Non-pigmented ciliary epithelial cell (primary cell): ENCODE measurements at regions not wholly inside any gene's neighbourhood (a gene's known extent, or its start where the extent isn't known, plus 50 kb on each side); places are given as distances from the start of the nearest gene placed in this dataset.

ENCODE experiments used
- DNase-seq: peaks from one replicate; pipeline ENCODE4 v3.0.0-alpha.2; 2010; ENCODE audit warnings: low read depth

DNA sequence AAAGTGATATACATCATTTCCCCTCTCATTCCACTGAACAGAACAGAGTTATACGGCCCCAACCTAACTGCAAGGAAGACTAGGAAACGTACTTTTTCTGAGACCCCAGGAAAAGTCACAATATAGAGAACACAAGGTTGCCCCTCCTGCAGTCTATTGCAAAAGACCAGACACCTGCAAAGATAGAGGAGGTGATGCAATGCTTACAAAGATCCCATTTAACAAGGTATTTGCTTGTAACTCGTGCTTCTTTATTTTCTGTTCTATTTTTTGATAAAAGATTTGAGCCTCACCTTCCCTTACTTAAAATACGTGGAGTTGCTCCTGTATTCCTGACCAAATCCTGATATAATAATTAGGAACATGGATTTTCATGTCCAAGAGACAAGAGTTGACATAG, 793.0 kb upstream of the ID2 start:
- DNase-seq: no peak

- no peak for DNase-seq
These were observed 790.5 kb upstream of the ID2 start for GRCh38 chr2:7891312-7891711.

GRCh38 chr2:7895289-7895688, 786.6 kb upstream of the ID2 start:
- no peak for DNase-seq

DNA sequence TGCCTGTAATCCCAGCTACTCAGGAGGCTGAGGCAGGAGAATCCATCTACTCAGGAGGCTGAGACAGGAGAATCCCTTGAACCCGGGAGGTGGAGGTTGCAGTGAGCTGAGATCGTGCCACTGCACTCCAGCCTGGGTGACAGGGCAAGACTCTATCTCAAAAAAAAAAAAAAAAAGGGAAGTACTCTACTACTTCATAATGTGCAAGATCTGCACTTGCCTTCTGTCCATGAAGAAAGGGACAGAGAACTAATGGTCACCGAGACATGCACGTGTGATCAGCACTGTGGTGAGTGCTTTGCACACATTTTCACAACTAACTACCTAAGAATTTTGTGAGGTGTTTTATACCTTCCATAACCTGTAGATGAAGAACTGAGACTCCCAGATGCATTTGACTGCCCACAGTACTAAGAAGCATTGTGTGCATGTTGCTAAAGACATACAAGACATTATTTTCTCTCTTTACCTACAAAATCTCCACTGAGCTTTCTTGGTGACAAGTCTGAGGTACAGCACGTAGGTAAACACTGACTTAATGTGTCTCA, 784.8 kb upstream of the ID2 start:
- no peak for DNase-seq

GRCh38 chr2:7899241-7899640, 782.6 kb upstream of the ID2 start:
- DNase-seq: no peak

DNA sequence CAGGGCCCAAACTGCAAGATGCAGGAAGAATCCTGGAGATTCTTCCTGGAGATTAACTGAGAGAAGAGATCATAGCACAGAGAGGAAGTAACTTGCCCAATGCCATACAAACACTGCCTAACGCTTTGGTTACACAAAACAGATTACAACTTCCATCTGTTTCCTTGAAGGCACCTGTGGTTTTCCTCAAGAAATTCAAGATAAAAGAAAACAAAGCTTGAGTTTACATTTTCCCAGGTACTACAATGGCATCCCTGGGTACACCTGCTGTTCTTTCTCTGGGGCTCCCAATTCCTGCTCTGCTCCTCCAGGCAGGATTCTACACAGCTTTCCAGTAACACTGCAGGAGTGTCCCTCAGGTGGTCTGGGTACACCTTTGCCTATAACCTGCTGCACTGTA, 781.9 kb upstream of the ID2 start:
- DNase-seq: no peak

GRCh38 chr2:7900593-7900992, 781.3 kb upstream of the ID2 start:
- DNase-seq: no peak

GRCh38 chr2:7902251-7902765, 779.5 kb upstream of the ID2 start:
- no peak for DNase-seq

- no peak for DNase-seq
These were observed 777.5 kb upstream of the ID2 start for GRCh38 chr2:7904319-7904718.

DNA sequence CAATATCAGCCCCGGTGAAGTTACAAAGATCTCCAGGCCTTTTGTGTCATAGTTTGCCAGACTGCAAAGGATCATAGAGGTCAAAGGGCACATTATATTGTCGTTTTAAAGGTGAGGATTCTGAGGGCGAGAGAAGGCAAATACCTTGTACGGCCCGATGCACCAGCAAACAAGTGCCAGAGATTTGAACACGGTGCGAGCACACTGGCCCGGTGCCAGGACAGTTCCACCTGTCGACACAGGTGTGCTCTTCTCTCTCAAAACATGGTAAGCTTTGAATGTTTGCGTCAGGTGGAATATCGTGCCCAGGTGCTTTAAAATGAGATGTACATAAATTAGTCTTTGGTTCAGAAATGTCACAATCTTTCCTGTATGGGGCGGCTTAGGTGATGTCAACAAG, 776.1 kb upstream of the ID2 start:
- DNase-seq: no peak

GRCh38 chr2:7906431-7906830, 775.4 kb upstream of the ID2 start:
- DNase-seq: no peak

DNA sequence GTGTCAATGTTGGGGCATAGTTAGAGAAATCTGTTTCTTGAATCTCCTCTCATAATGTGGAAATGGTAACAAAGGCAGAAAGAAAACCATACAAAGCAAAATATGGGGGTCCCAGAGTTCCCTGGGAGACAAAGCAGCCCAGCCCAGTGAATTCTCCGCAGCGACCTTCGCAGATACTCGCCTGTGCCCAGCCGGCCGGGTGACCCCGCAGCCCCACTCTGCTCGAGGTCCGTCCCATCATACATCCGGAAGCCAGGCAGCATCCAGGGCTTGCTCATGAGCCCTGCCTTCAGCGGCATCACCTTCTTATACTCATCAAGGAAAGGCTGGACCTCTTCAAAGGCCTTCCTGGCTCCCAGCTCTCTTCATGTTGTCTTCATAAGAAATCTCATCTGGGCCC, 774.8 kb upstream of the ID2 start:
- no peak for DNase-seq

GRCh38 chr2:7910752-7911151, 771.1 kb upstream of the ID2 start:
- DNase-seq: no peak

GRCh38 chr2:7911196-7911595, 770.7 kb upstream of the ID2 start:
- DNase-seq: no peak

GRCh38 chr2:7913974-7914373, 767.9 kb upstream of the ID2 start:
- DNase-seq: no peak

GRCh38 chr2:7915302-7916091, 766.4 kb upstream of the ID2 start:
- no peak for DNase-seq

DNA sequence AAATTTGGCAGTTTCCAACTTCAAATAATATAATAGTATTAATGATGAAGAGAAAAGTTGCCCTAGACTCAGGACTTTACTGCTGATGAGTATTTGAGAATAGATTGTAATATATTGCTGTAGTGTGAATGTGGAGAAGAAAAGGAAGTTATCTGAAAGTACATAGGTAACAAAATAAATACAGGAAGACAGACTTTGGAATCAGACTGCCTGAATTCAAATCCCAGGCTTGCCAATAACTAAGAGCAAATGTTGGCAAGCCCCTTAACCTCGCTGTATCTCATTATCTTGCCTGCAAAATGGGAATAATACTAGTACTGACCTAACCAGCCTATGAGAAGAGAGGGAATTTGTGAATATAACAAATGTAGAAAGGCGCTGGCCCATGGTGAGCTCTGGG, 765.2 kb upstream of the ID2 start:
- DNase-seq: no peak

GRCh38 chr2:7919510-7919909, 762.3 kb upstream of the ID2 start:
- no peak for DNase-seq

DNA sequence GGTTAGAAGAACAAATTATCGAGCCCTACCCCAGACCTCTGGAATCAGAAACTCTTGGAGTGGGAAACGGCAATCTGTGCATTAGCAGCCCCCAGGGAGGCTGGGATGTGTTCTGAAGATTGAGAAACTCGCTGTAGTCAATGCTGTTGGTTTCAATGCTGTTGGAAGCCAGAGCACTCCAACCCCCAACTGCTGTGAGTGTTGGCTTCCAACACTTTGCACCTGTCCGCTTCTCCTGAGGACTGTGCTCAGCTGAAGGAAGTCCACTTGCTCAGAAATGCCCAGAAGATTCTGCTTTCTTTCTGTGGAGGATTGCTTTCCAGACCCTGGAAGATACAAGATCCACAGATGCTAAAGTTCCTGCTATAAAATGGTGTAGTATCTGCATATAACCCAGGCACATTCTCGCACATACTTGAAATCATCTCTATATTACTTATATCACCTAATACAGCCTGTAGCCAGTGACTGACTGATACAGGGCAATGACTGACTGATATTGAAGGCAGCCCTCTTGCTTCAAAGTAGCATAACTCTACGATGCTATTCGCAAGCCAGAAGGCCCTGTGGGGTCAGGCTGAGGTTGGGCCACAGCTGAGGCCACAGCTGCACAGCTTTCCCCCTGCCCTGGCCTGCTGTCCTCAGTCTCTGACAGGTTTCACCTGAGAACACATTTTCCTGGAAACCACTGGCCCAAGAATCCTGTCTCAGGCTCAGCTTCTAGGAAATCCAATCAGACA, 757.7 kb upstream of the ID2 start:
- no peak for DNase-seq

DNA sequence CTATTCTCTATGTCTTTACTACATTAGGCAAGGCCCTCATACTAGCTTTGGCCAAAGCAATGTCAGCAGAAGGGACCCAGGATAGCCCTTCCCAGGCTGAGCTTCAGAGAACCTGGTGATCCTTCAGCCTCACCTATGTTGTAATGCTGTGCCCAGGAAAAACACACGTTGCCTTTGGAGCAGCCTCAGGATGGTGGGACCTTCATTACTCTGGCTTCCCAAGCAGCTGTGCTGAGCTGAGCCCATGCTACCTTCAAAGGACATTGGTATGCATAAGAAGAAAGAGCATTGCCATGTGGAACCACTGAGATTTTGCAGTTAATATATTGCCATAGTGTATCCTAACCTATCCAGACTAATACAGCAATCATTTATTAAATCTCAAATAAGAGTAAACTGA, 756.4 kb upstream of the ID2 start:
- no peak for DNase-seq

DNA sequence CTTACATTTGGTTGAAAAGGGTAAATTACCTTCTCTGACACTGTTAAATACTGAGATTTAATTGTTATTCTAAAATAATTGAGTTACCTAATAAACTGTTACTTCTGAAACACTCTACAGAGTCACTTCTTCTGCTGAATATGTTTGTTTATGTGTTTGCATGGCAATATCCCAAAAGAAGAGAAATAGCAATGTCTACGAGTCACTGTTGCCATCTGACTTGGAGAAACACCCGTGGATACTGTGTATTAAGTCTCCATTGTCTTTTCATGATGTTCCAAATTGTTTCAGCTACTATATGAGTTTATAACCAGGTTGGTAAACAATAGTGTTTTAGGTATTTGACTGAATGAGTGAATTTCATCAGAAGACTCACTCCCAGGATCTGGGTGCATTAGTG, 754.2 kb upstream of the ID2 start:
- DNase-seq: no peak

GRCh38 chr2:7929281-7929680, 752.6 kb upstream of the ID2 start:
- no peak for DNase-seq
